GM10266 (cell line): ENCODE measurements at regions not wholly inside any gene's neighbourhood (a gene's known extent, or its start where the extent isn't known, plus 50 kb on each side); places are given as distances from the start of the nearest gene placed in this dataset.

Source experiments
- DNase-seq: peaks from one replicate; pipeline ENCODE4 v3.0.0; 2012; ENCODE audit errors: extremely low spot score
- CTCF ChIP-seq: IDR thresholded peaks from 2 replicates; pipeline ENCODE4 v1.5.1; 2012; ENCODE audit warnings: mild to moderate bottlenecking, low read depth; ENCODE audit not compliant: control insufficient read depth, insufficient read depth; ENCODE audit errors: missing control alignments

GRCh38 chr4:148786699-148787098 is 344.5 kb upstream of the NR3C2 start:
- no peak for DNase-seq

GRCh38 chr4:148782284-148782683 is 340.1 kb upstream of the NR3C2 start:
- TF ChIP-seq CTCF = no peak
- DNase-seq = no peak

More at GRCh38 chr4:148786699-148787098, 344.5 kb upstream of the NR3C2 start:
- TF ChIP-seq CTCF = no peak

- no peak for TF ChIP-seq CTCF
- DNase-seq = no peak
Observed at GRCh38 chr4:148780426-148781005, 338.3 kb upstream of the NR3C2 start.

GRCh38 chr4:148779771-148780170 is 337.6 kb upstream of the NR3C2 start:
- TF ChIP-seq CTCF = no peak
- no peak for DNase-seq

GRCh38 chr4:148778980-148779675 is 336.9 kb upstream of the NR3C2 start:
- TF ChIP-seq CTCF = no peak
- DNase-seq = no peak

GRCh38 chr4:148776941-148777340 is 334.7 kb upstream of the NR3C2 start:
- TF ChIP-seq CTCF = no peak
- no peak for DNase-seq

- no peak for TF ChIP-seq CTCF
- DNase-seq = no peak
Observed at GRCh38 chr4:148774134-148774533, 331.9 kb upstream of the NR3C2 start.
